Fibroblast of villous mesenchyme (primary cell): ENCODE measurements at regions not wholly inside any gene's neighbourhood (a gene's known extent, or its start where the extent isn't known, plus 50 kb on each side); places are given as distances from the start of the nearest gene placed in this dataset.

Experiments used
- DNase-seq: peaks from one replicate; pipeline ENCODE4 v3.0.0-alpha.2; 2010; ENCODE audit warnings: low read depth
- H3K4me3 ChIP-seq: 2 replicates; pipeline ENCODE4 v1.5.1; 2011; ENCODE audit warnings: low read depth, mild to moderate bottlenecking, low read length
- TF ChIP-seq, protein P1 (sequence below): IDR thresholded peaks from 2 replicates; pipeline ENCODE4 v1.5.1; 2012; ENCODE audit warnings: low read depth, mild to moderate bottlenecking, low read length; ENCODE audit not compliant: insufficient read depth

- H3K4me3 ChIP-seq: no peak overlapping the region
- TF ChIP-seq, protein P1, sequence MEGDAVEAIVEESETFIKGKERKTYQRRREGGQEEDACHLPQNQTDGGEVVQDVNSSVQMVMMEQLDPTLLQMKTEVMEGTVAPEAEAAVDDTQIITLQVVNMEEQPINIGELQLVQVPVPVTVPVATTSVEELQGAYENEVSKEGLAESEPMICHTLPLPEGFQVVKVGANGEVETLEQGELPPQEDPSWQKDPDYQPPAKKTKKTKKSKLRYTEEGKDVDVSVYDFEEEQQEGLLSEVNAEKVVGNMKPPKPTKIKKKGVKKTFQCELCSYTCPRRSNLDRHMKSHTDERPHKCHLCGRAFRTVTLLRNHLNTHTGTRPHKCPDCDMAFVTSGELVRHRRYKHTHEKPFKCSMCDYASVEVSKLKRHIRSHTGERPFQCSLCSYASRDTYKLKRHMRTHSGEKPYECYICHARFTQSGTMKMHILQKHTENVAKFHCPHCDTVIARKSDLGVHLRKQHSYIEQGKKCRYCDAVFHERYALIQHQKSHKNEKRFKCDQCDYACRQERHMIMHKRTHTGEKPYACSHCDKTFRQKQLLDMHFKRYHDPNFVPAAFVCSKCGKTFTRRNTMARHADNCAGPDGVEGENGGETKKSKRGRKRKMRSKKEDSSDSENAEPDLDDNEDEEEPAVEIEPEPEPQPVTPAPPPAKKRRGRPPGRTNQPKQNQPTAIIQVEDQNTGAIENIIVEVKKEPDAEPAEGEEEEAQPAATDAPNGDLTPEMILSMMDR: no peak
- no peak for DNase-seq
These were observed 1607.4 kb downstream of the C4orf33 start for GRCh38 chr4:130703211-130703935.

DNA sequence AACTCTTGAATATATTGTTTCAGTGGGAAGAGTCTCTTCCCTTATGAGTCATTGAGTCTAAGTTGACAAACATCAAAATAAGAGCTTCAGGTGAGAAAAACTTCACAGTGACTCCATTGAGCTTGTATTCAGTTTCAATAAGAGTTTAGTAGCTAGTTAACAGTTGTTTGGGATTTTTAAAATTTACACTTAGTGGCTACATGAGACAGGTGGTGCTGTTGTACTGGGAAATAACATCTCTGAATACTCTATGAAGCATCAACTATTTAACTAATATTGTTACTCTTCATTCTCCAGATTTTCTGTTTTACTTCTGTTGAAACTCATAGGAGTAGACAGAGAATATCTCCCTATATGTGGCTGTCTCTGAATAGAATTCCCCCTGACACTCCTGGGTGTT is 1609.1 kb downstream of the C4orf33 start:
- TF ChIP-seq, protein P1: no peak
- no peak overlapping the region for H3K4me3 ChIP-seq
- DNase-seq: no peak

DNA sequence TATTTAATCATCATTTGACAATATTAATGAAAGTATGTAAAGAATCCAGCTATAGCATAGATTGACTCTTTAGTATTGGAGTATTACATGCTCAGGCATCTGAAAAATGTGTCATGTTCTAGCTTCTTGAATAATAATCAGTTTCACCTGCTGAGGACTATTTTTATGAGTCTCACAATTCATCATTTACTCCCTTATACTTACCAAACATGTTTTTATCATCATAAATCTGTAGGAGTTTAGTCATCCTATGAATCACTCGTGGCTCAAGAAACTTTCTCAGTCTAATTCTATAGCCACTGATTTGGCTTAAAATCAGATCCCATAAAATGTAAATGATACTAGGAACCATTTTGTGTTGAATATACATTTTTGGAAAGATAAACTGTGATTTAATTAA is 1616.1 kb downstream of the C4orf33 start:
- DNase-seq: no peak
- TF ChIP-seq, protein P1: no peak
- no peak overlapping the region for H3K4me3 ChIP-seq

- no peak overlapping the region for H3K4me3 ChIP-seq
- DNase-seq: no peak
- TF ChIP-seq, protein P1: no peak
These were observed 1618.1 kb downstream of the C4orf33 start for GRCh38 chr4:130714006-130714405.

GRCh38 chr4:130722361-130722760 is 1626.4 kb downstream of the C4orf33 start:
- DNase-seq: no peak
- H3K4me3 ChIP-seq: no peak overlapping the region
- TF ChIP-seq, protein P1: no peak

DNA sequence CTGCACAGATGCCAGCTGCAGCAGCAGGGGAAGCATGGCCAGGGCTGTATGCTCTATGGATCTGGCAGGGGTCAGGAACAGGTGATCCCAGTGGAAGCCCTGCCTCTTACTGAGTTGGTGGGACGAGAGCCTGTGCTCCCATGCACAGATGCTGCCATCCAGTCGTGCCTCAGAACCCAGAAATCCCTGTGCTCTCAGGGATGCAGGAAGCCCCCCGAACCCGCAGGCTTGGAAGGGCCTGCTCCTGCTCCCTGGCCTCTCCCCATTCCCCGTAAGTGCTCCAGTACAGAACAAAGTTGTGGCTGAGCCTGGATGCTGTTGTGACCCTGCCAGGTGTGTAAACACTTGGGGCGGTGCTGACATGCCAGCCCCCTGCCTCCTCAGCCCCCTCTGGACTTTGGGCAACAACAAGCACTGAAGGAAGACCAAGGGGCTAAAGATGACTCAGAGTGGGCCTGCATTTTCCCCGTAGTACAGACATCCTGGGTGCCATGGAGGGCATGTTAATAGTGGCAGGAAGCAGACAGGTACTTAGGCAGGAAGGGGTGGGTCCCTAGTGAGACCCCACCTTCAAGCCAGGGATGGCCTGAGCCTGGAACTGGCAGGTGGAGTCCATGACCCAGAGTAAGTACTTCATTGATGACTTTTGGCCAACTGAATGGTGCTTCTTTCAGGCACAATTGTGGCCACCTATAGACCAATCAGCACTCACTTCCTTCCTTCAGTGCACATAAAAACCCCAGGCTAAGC is 1640.7 kb downstream of the C4orf33 start:
- H3K4me3 ChIP-seq: no peak overlapping the region
- TF ChIP-seq, protein P1: no peak
- no peak for DNase-seq
